ENCODE measurements at regions not wholly inside any gene's neighbourhood (a gene's known extent, or its start where the extent isn't known, plus 50 kb on each side); places are given as distances from the start of the nearest gene placed in this dataset.
A peak's percentile ranks its signal among the peaks of the same experiment; 100 is the strongest.

DNA sequence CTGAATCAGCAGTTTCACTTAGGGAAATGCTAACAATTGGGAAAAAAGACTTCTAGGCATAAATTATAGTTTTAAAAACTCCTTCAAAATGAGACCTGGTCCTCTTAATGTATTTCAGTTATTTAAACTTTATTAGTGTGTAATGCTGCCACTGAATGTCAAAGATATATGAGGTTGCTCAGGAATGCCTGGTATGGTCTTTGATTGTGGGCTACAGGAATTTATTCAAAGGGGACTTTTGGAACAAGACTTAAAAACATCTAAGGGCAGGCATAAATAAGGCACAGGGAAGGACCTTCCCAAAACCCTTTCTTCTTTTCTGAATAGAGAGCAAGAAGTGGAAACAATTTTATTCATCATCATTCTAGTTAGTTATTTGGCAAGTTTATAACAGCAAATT lies 439.1 kb downstream of the TLL1 start:
- no peaks in the 10 kb centered on the region for H4K20me1 ChIP-seq (ENCODE audit: insufficient read depth, low read length)
- Mint-ChIP-seq H3K27ac (ENCODE audit: unreplicated experiment) (peak overlapping the region; percentile 13), H3K4me3 (ENCODE audit: unreplicated experiment) (no peak overlapping the region), H3K4me1 (ENCODE audit: low read depth, unreplicated experiment) (peaks cover 16% of the 10 kb centered on the region), H3K36me3 (ENCODE audit: low read depth, unreplicated experiment) (no peaks in the 10 kb centered on the region), H3K27me3 (ENCODE audit: low read depth, unreplicated experiment) (no peaks in the 10 kb centered on the region), H3K9me3 (ENCODE audit: unreplicated experiment) (no peaks in the 10 kb centered on the region)
- no peak overlapping the region for H3K27ac ChIP-seq (ENCODE audit: low read depth, low read length)
- FAIRE-seq, result no peak
- H3K4me3 ChIP-seq (ENCODE audit: insufficient read depth, low read depth, low read length), result no peak overlapping the region
- no peaks in the 10 kb centered on the region for H3K9me3 ChIP-seq (ENCODE audit: insufficient read depth, low read depth, low read length)
- no peak overlapping the region for H2AFZ ChIP-seq (ENCODE audit: low read depth, low read length)
- DNase-seq (ENCODE audit: low read depth), result peak; percentile 61
- no peaks in the 10 kb centered on the region for H3K36me3 ChIP-seq (ENCODE audit: insufficient read depth, low read length)
- no peaks in the 10 kb centered on the region for H3K27me3 ChIP-seq (ENCODE audit: insufficient read depth, low read length)
- no peaks in the 10 kb centered on the region for H3K79me2 ChIP-seq (ENCODE audit: insufficient read depth, low read length)
- H3K9ac ChIP-seq (ENCODE audit: low read length), result no peak overlapping the region
- H3K4me2 ChIP-seq (ENCODE audit: low read length), result peak overlapping the region; percentile 6
- no peak for TF ChIP-seq EZH2 (IDR thresholded peaks at IDR 0.05; ENCODE audit: insufficient read depth, low read length)
- TF ChIP-seq, protein P1, sequence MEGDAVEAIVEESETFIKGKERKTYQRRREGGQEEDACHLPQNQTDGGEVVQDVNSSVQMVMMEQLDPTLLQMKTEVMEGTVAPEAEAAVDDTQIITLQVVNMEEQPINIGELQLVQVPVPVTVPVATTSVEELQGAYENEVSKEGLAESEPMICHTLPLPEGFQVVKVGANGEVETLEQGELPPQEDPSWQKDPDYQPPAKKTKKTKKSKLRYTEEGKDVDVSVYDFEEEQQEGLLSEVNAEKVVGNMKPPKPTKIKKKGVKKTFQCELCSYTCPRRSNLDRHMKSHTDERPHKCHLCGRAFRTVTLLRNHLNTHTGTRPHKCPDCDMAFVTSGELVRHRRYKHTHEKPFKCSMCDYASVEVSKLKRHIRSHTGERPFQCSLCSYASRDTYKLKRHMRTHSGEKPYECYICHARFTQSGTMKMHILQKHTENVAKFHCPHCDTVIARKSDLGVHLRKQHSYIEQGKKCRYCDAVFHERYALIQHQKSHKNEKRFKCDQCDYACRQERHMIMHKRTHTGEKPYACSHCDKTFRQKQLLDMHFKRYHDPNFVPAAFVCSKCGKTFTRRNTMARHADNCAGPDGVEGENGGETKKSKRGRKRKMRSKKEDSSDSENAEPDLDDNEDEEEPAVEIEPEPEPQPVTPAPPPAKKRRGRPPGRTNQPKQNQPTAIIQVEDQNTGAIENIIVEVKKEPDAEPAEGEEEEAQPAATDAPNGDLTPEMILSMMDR (IDR thresholded peaks at IDR 0.05; ENCODE audit: insufficient read depth, low read depth, low read length), result no peak
- no peaks in the 10 kb centered on the region for H3K4me1 ChIP-seq (ENCODE audit: insufficient read depth, low read length)

DNA sequence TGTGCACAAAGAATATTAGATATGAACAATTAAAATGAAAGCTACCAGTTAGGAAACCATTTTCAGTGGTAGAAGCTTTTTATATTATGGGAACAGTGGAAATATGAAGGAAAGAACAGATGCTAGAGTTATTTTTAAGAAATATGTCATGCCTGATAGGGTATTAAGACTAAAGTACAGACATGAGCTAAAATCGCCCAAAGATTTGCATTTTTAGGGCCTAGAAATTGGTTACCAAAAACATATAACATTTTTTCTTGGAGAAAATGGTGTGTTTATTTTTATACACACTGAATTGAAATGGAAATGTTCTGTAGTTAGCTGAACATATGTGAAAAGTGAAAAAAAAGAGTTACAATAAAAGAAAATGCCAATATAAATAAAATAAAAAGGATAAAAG lies 441.9 kb downstream of the TLL1 start:
- H3K36me3 Mint-ChIP-seq (ENCODE audit: low read depth, unreplicated experiment), result no peaks in the 10 kb centered on the region
- Histone ChIP-seq H4K20me1 (ENCODE audit: insufficient read depth, low read length) (no peaks in the 10 kb centered on the region), H3K4me2 (ENCODE audit: low read length) (no peak overlapping the region), H3K27me3 (ENCODE audit: insufficient read depth, low read length) (no peaks in the 10 kb centered on the region), H2AFZ (ENCODE audit: low read depth, low read length) (no peak overlapping the region), H3K27ac (ENCODE audit: low read depth, low read length) (no peak overlapping the region), H3K9me3 (ENCODE audit: insufficient read depth, low read depth, low read length) (no peaks in the 10 kb centered on the region), H3K4me1 (ENCODE audit: insufficient read depth, low read length) (peaks cover 7% of the 10 kb centered on the region), H3K79me2 (ENCODE audit: insufficient read depth, low read length) (no peaks in the 10 kb centered on the region), H3K4me3 (ENCODE audit: insufficient read depth, low read depth, low read length) (no peak overlapping the region), H3K9ac (ENCODE audit: low read length) (no peak overlapping the region), H3K36me3 (ENCODE audit: insufficient read depth, low read length) (no peaks in the 10 kb centered on the region)
- no peak for TF ChIP-seq EZH2 (IDR thresholded peaks at IDR 0.05; ENCODE audit: insufficient read depth, low read length)
- TF ChIP-seq, protein P1 (IDR thresholded peaks at IDR 0.05; ENCODE audit: insufficient read depth, low read depth, low read length), result no peak
- no peaks in the 10 kb centered on the region for H3K9me3 Mint-ChIP-seq (ENCODE audit: unreplicated experiment)
- no peaks in the 10 kb centered on the region for H3K27me3 Mint-ChIP-seq (ENCODE audit: low read depth, unreplicated experiment)
- DNase-seq (ENCODE audit: low read depth) (no peak), FAIRE-seq (no peak)
- no peak overlapping the region for H3K4me3 Mint-ChIP-seq (ENCODE audit: unreplicated experiment)
- peaks cover 22% of the 10 kb centered on the region for H3K4me1 Mint-ChIP-seq (ENCODE audit: low read depth, unreplicated experiment)
- no peak overlapping the region for H3K27ac Mint-ChIP-seq (ENCODE audit: unreplicated experiment)

DNA sequence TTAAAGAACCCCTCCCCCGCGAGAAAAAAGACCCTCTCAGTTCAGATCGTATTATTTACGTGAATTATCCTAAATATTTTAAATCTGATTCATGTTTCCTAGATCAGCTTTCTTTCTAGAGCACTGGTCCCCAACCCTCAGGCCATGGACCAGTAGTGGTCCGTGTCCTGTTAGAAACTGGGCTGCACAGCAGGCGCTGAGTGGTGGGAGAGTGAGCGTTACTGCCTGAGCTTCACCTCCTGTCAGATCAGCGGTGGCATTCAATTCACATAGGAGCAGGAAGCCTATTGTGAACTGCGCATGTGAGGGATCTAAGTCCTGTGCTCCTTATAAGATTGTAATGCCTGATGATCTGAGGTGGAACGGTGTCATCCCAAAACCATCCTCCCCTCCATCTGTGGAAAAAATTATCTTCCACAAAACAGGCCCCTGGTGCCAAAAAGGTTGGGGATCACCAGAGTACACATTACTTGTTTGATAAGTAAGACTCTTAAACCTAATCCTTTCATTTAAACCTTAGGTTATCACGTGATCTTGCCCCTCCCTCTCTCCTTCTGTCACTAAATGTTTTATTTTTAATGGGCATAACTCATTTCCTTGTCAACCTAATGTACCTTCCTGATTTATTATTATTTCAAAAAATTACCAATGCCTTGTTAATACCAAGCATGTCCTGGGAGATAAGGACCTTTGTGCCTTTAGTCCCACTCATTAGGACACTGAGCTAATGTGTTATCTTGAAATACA lies 442.9 kb downstream of the TLL1 start:
- H3K9me3 Mint-ChIP-seq (ENCODE audit: unreplicated experiment), result no peaks in the 10 kb centered on the region
- Histone ChIP-seq H3K36me3 (ENCODE audit: insufficient read depth, low read length) (no peaks in the 10 kb centered on the region), H3K4me2 (ENCODE audit: low read length) (no peak overlapping the region), H3K27me3 (ENCODE audit: insufficient read depth, low read length) (no peaks in the 10 kb centered on the region), H4K20me1 (ENCODE audit: insufficient read depth, low read length) (no peaks in the 10 kb centered on the region), H3K4me1 (ENCODE audit: insufficient read depth, low read length) (peaks cover 7% of the 10 kb centered on the region), H3K4me3 (ENCODE audit: insufficient read depth, low read depth, low read length) (no peak overlapping the region), H3K9me3 (ENCODE audit: insufficient read depth, low read depth, low read length) (no peaks in the 10 kb centered on the region), H2AFZ (ENCODE audit: low read depth, low read length) (no peak overlapping the region), H3K79me2 (ENCODE audit: insufficient read depth, low read length) (no peaks in the 10 kb centered on the region), H3K9ac (ENCODE audit: low read length) (no peak overlapping the region), H3K27ac (ENCODE audit: low read depth, low read length) (no peak overlapping the region)
- FAIRE-seq (no peak), DNase-seq (ENCODE audit: low read depth) (no peak)
- no peak overlapping the region for H3K4me3 Mint-ChIP-seq (ENCODE audit: unreplicated experiment)
- H3K27me3 Mint-ChIP-seq (ENCODE audit: low read depth, unreplicated experiment), result no peaks in the 10 kb centered on the region
- no peak overlapping the region for H3K27ac Mint-ChIP-seq (ENCODE audit: unreplicated experiment)
- no peak for TF ChIP-seq EZH2 (IDR thresholded peaks at IDR 0.05; ENCODE audit: insufficient read depth, low read length)
- TF ChIP-seq, protein P1 (IDR thresholded peaks at IDR 0.05; ENCODE audit: insufficient read depth, low read depth, low read length), result no peak
- H3K36me3 Mint-ChIP-seq (ENCODE audit: low read depth, unreplicated experiment), result no peaks in the 10 kb centered on the region
- H3K4me1 Mint-ChIP-seq (ENCODE audit: low read depth, unreplicated experiment), result peaks cover 22% of the 10 kb centered on the region

All from astrocyte (in vitro differentiated cells and primary cell).